HCT116 (cell line): ENCODE measurements at regions not wholly inside any gene's neighbourhood (a gene's known extent, or its start where the extent isn't known, plus 50 kb on each side); places are given as distances from the start of the nearest gene placed in this dataset.

ENCODE experiments used
- ATAC-seq: fragments of 200-7000 bp; cut with Tn5 transposase; 2 replicates; pipeline ENCODE4 v1.9.1; 2020; ENCODE audit warnings: mild to moderate bottlenecking, moderate library complexity
- BruUV-seq: library from RNA; stranded (reverse); fragments of 400-500 nt; replicated peaks from 2 replicates; lab custom pipeline; 2021; lab: Mats Ljungman, UMichigan
- CTCF ChIA-PET: fragments of 300-600 bp; sonication (Branson Sonifier 250); formaldehyde crosslinking; loops from one replicate; lab custom pipeline; 2021; ENCODE audit warnings: antibody characterized with exemption; lab: Charles Lee
- POLR2A ChIA-PET: fragments of 300-600, 350-600 bp; sonication (Branson Sonifier 250); formaldehyde crosslinking; loops from one replicate; lab custom pipeline; 2021; ENCODE audit warnings: antibody characterized with exemption; lab: Charles Lee
- RAD21 ChIA-PET, 2 experiments: fragments of 300-600 bp; sonication (Branson Sonifier 250); formaldehyde crosslinking; loops; one replicate each; lab custom pipeline; 2023; ENCODE audit warnings: low total read pairs in 2 of 2; ENCODE audit not compliant: uncharacterized antibody in 2 of 2, unreplicated experiment in 2 of 2, low non-redundant PET in 1 of 2; lab: Charles Lee
- DNase-seq: peaks from one replicate; pipeline ENCODE4 v3.0.0-alpha.2; 2010; ENCODE audit warnings: low read depth, low spot score
- H2AFZ ChIP-seq: fragments of 200-600 bp; shearing (Covaris generic), sonication (generic); 2 replicates; pipeline ENCODE4 v1.6.1; 2017; ENCODE audit warnings: low read depth, mixed run types, mixed read lengths, antibody characterized with exemption, low read length; ENCODE audit not compliant: poor library complexity, severe bottlenecking
- H3K27ac ChIP-seq: 2 replicates; pipeline ENCODE4 v1.5.1; 2012; ENCODE audit warnings: low read depth, low read length
- H3K27me3 ChIP-seq: fragments of 200-600 bp; sonication (generic); 2 replicates; pipeline ENCODE4 v1.6.1; 2016; ENCODE audit warnings: mixed run types, low read length, mixed read lengths; ENCODE audit not compliant: insufficient read depth
- H3K36me3 ChIP-seq, 2 experiments: fragments of 200-500 bp in 1 of 2; fragments of 200-600 bp in 1 of 2; sonication (Bioruptor generic) in 1 of 2; sonication (generic) in 1 of 2; 2 replicates each; pipeline versions ENCODE4 v1.5.1 to v1.6.1; 2014 to 2016; ENCODE audit warnings: low read length in 2 of 2, inconsistent platforms in 1 of 2, mixed read lengths in 1 of 2, mixed run types in 1 of 2; ENCODE audit not compliant: insufficient read depth in 2 of 2, control insufficient read depth in 1 of 2
- H3K4me1 ChIP-seq, 2 experiments: fragments of 200-600 bp in 1 of 2; sonication (generic) in 1 of 2; 2 replicates each; pipeline versions ENCODE4 v1.5.1 to v1.6.1; 2012 to 2017; ENCODE audit warnings: low read length in 2 of 2, inconsistent platforms in 1 of 2, mild to moderate bottlenecking in 1 of 2, mixed read lengths in 1 of 2, mixed run types in 1 of 2, moderate library complexity in 1 of 2; ENCODE audit not compliant: insufficient read depth in 2 of 2, control insufficient read depth in 1 of 2
- H3K4me2 ChIP-seq: fragments of 200-600 bp; sonication (generic); 2 replicates; pipeline ENCODE4 v1.6.1; 2017; ENCODE audit warnings: mixed run types, low read length, mixed read lengths
- H3K4me3 ChIP-seq, 2 experiments: fragments of 200-600 bp in 1 of 2; sonication (generic) in 1 of 2; replicated peaks in 1 of 2; 2 replicates each; pipeline ENCODE4 v1.5.1; 2011 to 2016; ENCODE audit warnings: low read length in 2 of 2, control low read depth in 1 of 2, low read depth in 1 of 2, mild to moderate bottlenecking in 1 of 2, mixed read lengths in 1 of 2, mixed run types in 1 of 2
- H3K79me2 ChIP-seq: fragments of 200-600 bp; sonication (generic); 2 replicates; pipeline ENCODE4 v1.6.1; 2017; ENCODE audit warnings: mild to moderate bottlenecking, mixed run types, low read length, moderate library complexity, mixed read lengths; ENCODE audit not compliant: insufficient read depth
- H3K9ac ChIP-seq: fragments of 200-600 bp; sonication (generic); 2 replicates; pipeline ENCODE4 v1.6.1; 2016; ENCODE audit warnings: low read length, mixed read lengths
- H3K9me2 ChIP-seq: fragments of 200-600 bp; sonication (generic), shearing (Covaris generic); 2 replicates; pipeline ENCODE4 v1.6.1; 2017; ENCODE audit warnings: mixed run types, mild to moderate bottlenecking, moderate library complexity; ENCODE audit not compliant: insufficient read depth
- H3K9me3 ChIP-seq, 2 experiments: fragments of 200-500 bp in 1 of 2; fragments of 200-600 bp in 1 of 2; sonication (Bioruptor generic) in 1 of 2; sonication (generic) in 1 of 2; 2 replicates each; pipeline ENCODE4 v1.6.1; 2014 to 2017; ENCODE audit warnings: low read length in 2 of 2, mixed read lengths in 2 of 2, inconsistent platforms in 1 of 2, low read depth in 1 of 2, mild to moderate bottlenecking in 1 of 2, mixed run types in 1 of 2, moderate library complexity in 1 of 2; ENCODE audit not compliant: control insufficient read depth in 1 of 2, insufficient read depth in 1 of 2
- H4K20me1 ChIP-seq: fragments of 200-600 bp; sonication (generic), shearing (Covaris generic); 2 replicates; pipeline ENCODE4 v1.6.1; 2017; ENCODE audit warnings: mixed run types, mild to moderate bottlenecking, moderate library complexity; ENCODE audit not compliant: insufficient read depth
- CTCF ChIP-seq, 3 experiments: fragments of 200-600 bp in 1 of 3; sonication (generic) in 1 of 3; IDR thresholded peaks in 2 of 3; conservative IDR thresholded peaks in 1 of 3; 2 replicates each; pipeline ENCODE4 v1.5.1; 2012 to 2017; ENCODE audit warnings: low read depth in 2 of 3, low read length in 2 of 3, antibody characterized with exemption in 1 of 3, borderline replicate concordance in 1 of 3, control low read depth in 1 of 3, mild to moderate bottlenecking in 1 of 3, mixed read lengths in 1 of 3, mixed run types in 1 of 3, moderate library complexity in 1 of 3; ENCODE audit not compliant: insufficient read depth in 1 of 3
- FOSL1 ChIP-seq: IDR thresholded peaks from 2 replicates; pipeline ENCODE4 v1.6.1; 2012; ENCODE audit warnings: low read depth
- JUND ChIP-seq: IDR thresholded peaks from 2 replicates; pipeline ENCODE4 v1.6.1; 2012
- REST ChIP-seq: IDR thresholded peaks from 2 replicates; pipeline ENCODE4 v1.6.1; 2012; ENCODE audit warnings: low read depth
- SRF ChIP-seq: IDR thresholded peaks from 2 replicates; pipeline ENCODE4 v1.6.1; 2012; ENCODE audit warnings: low read depth
- TCF7L2 ChIP-seq: IDR thresholded peaks from 2 replicates; pipeline ENCODE4 v1.7.0; 2011; ENCODE audit warnings: borderline replicate concordance, inconsistent platforms; ENCODE audit not compliant: insufficient read depth, insufficient read length; ENCODE audit errors: extremely low read depth
- intact Hi-C: fragments of 100-400 bp; cut with micrococcal nuclease; formaldehyde crosslinking; loops from 2 replicates; pipeline ENCODE4 v1.10.0; 2022

GRCh38 chr13:78376033-78376432, 227.3 kb downstream of the POU4F1 start:
- Histone ChIP-seq H2AFZ (no peak overlapping the region), H3K27ac (no peak overlapping the region), H3K27me3 (no peaks in the 10 kb centered on the region), H3K9ac (no peak overlapping the region), H4K20me1 (no peaks in the 10 kb centered on the region), H3K4me2 (no peak overlapping the region), H3K9me2 (no peaks in the 10 kb centered on the region), H3K4me1 (no peaks in the 10 kb centered on the region), H3K36me3 (no peaks in the 10 kb centered on the region), H3K4me3 (no peak overlapping the region), H3K9me3 (0 out of 4 replicates have a peak, but pooled peaks cover 0 to 6% of the 10 kb centered on the region in 2 experiments), H3K79me2 (no peaks in the 10 kb centered on the region)
- RAD21 ChIA-PET, result no interaction called here
- no peak for ATAC-seq
- intact Hi-C loops, result no loop called here
- POLR2A ChIA-PET, result no interaction called here
- CTCF ChIA-PET, result no interaction called here
- DNase-seq, result no peak
- no TSS peak for BruUV-seq
- TF ChIP-seq TCF7L2, result no peak
- no peak for TF ChIP-seq REST
- TF ChIP-seq FOSL1, result no peak
- TF ChIP-seq JUND, result no peak

- no peak overlapping the region for H3K27ac ChIP-seq
- no peaks in the 10 kb centered on the region for H3K27me3 ChIP-seq
- no peaks in the 10 kb centered on the region for H4K20me1 ChIP-seq
- DNase-seq (no peak), ATAC-seq (no peak)
- no TSS peak for BruUV-seq
- no peak overlapping the region for H3K9ac ChIP-seq
- no peak for TF ChIP-seq JUND
- TF ChIP-seq SRF, result no peak
- no peak for TF ChIP-seq CTCF (IDR thresholded peaks at IDR 0.05 in 2 of 3, conservative IDR thresholded peaks at IDR 0.05 in 1 of 3; ENCODE audit: borderline replicate concordance in 1 of 3, insufficient read depth in 1 of 3, low read depth in 2 of 3, low read length in 2 of 3)
- ChIA-PET POLR2A (no interaction called here), RAD21 (no interaction called here), CTCF (no interaction called here)
- H3K36me3 ChIP-seq, result no peaks in the 10 kb centered on the region
- intact Hi-C loops, result no loop called here
- H3K4me1 ChIP-seq, result no peaks in the 10 kb centered on the region
- no peaks in the 10 kb centered on the region for H3K9me2 ChIP-seq
- no peak overlapping the region for H3K4me2 ChIP-seq
- H2AFZ ChIP-seq, result no peak overlapping the region
- 0 out of 4 replicates have a peak, but pooled peaks cover 0 to 3% of the 10 kb centered on the region in 2 experiments for H3K9me3 ChIP-seq
- no peak overlapping the region for H3K4me3 ChIP-seq
- H3K79me2 ChIP-seq, result no peaks in the 10 kb centered on the region
These were observed 230.8 kb downstream of the POU4F1 start for GRCh38 chr13:78372581-78372980.
